ENCODE measurements at regions not wholly inside any gene's neighbourhood (a gene's known extent, or its start where the extent isn't known, plus 50 kb on each side); places are given as distances from the start of the nearest gene placed in this dataset.

GRCh38 chr4:71141125-71141524 is 147.7 kb downstream of the DCK start:
- TF ChIP-seq REST (IDR thresholded peaks at IDR 0.05; ENCODE audit: borderline replicate concordance): no peak
- no peak for TF ChIP-seq EP300 (conservative IDR thresholded peaks at IDR 0.05; ENCODE audit: poor library complexity, severe bottlenecking)
- TF ChIP-seq CTCF (IDR thresholded peaks at IDR 0.05; ENCODE audit: poor library complexity, severe bottlenecking): no peak
- no peak for TF ChIP-seq POLR2AphosphoS5 (IDR thresholded peaks at IDR 0.05)
- TF ChIP-seq TAF1 (IDR thresholded peaks at IDR 0.05; ENCODE audit: low read depth): no peak
- TF ChIP-seq EZH2 (IDR thresholded peaks at IDR 0.05; ENCODE audit: borderline replicate concordance, insufficient read depth, low read length, poor library complexity, severe bottlenecking): no peak
- no peak for TF ChIP-seq MXI1 (conservative IDR thresholded peaks at IDR 0.05; ENCODE audit: poor library complexity, severe bottlenecking)
- no peak for TF ChIP-seq RAD21 (conservative IDR thresholded peaks at IDR 0.05)

Data from neural cell (in vitro differentiated cells).